Thyroid gland (tissue), 4 donors: ENCODE measurements at regions not wholly inside any gene's neighbourhood (a gene's known extent, or its start where the extent isn't known, plus 50 kb on each side); places are given as distances from the start of the nearest gene placed in this dataset. TPM values are rescaled to one million over a fixed set of nuclear protein-coding genes. Genes with fewer than 3 reads are reported as not detected.

Experiments
- DNase-seq, 2 donors: peaks; one replicate each; pipeline ENCODE4 v3.0.0-alpha.2; 2019
- H3K27ac ChIP-seq, 3 donors: fragments of 200-600 bp; sonication (generic); 1 replicate in 2 of 3; 2 replicates in 1 of 3; pipeline ENCODE4 v1.5.1; 2016 to 2019; ENCODE audit warnings: mild to moderate bottlenecking in 1 of 3, moderate library complexity in 1 of 3
- H3K27me3 ChIP-seq: fragments of 200-600 bp; sonication (generic); one replicate; pipeline ENCODE4 v1.5.1; 2019
- H3K36me3 ChIP-seq, 2 donors: fragments of 200-600 bp; sonication (generic); one replicate each; pipeline ENCODE4 v1.5.1; 2016 to 2019
- H3K4me1 ChIP-seq, 2 donors: fragments of 200-600 bp; sonication (generic); one replicate each; pipeline ENCODE4 v1.5.1; 2017 to 2019
- H3K4me3 ChIP-seq, 3 donors: fragments of 200-600 bp; sonication (generic); replicated peaks in 1 of 3; 1 replicate in 2 of 3; 2 replicates in 1 of 3; pipeline ENCODE4 v1.5.1; 2016; ENCODE audit warnings: mild to moderate bottlenecking in 1 of 3
- H3K9me3 ChIP-seq: fragments of 200-600 bp; sonication (generic); one replicate; pipeline ENCODE4 v1.5.1; 2017
- CTCF ChIP-seq, 6 experiments: fragments of 200-600 bp in 3 of 6; fragments of 450-650 bp in 3 of 6; sonication (generic) in 3 of 6; IDR thresholded peaks; one replicate each; pipeline ENCODE4 v1.5.1; 2016 to 2019; ENCODE audit warnings: antibody characterized with exemption in 6 of 6, mild to moderate bottlenecking in 2 of 6, inconsistent platforms in 1 of 6, moderate library complexity in 1 of 6
- POLR2A ChIP-seq, 2 donors: fragments of 450-650 bp; IDR thresholded peaks; one replicate each; pipeline ENCODE4 v1.6.1; 2017; ENCODE audit warnings: antibody characterized with exemption in 2 of 2, mild to moderate bottlenecking in 2 of 2, moderate library complexity in 1 of 2
- WGBS, 2 donors: methylation state at CpG; one replicate each; pipeline ENCODE4 v1.1.5; 2017; 5-methylcytosine and 5-hydroxymethylcytosine counted together
- intact Hi-C: fragments of 100-400 bp; cut with DNase I; formaldehyde crosslinking; loops from one replicate; pipeline ENCODE4 v1.15.1; 2023
- microRNA-seq: library from miRNA; unstranded; fragments of <30 nt; microRNA quantifications from one replicate; pipeline ENCODE4, GENCODE V29; 2016
- small RNA-seq: library from RNA; depleted of rRNA; stranded (forward); fragments of <200 nt; gene quantifications from one replicate; pipeline ENCODE3, GENCODE V24; 2016

DNA sequence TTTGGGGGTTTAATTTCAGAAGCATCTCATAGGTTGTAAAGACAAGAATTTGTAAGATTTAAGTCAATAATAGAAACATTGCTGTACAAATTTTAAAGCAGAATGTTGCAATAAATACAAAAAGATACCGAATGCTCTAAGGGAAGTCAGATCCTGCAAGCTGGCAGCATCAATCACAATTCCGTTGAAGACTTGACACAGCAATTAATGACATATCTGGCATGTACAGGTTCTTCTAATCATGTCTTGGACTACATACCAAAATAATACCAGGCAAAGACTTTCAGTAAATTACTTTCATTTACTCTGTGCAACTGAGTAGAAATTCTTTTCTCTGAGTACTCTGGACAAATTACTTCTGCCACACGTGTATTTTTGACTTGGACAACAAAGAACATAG lies 54.0 kb upstream of the CDIN1 start:
- Histone ChIP-seq H3K9me3 (no peaks in the 10 kb centered on the region), H3K36me3 (no peaks in the 10 kb centered on the region), H3K27me3 (no peaks in the 10 kb centered on the region), H3K27ac (no peak overlapping the region), H3K4me1 (no peaks in the 10 kb centered on the region), H3K4me3 (no peak overlapping the region)
- TF ChIP-seq CTCF (IDR thresholded peaks at IDR 0.05) (no peak), POLR2A (IDR thresholded peaks at IDR 0.05) (no peak)
- 76 to 90% methylated on average over 3 of the region's 3 CpGs for WGBS, 2 donors
- intact Hi-C loops, result no loop called here
- DNase-seq, result no peak

DNA sequence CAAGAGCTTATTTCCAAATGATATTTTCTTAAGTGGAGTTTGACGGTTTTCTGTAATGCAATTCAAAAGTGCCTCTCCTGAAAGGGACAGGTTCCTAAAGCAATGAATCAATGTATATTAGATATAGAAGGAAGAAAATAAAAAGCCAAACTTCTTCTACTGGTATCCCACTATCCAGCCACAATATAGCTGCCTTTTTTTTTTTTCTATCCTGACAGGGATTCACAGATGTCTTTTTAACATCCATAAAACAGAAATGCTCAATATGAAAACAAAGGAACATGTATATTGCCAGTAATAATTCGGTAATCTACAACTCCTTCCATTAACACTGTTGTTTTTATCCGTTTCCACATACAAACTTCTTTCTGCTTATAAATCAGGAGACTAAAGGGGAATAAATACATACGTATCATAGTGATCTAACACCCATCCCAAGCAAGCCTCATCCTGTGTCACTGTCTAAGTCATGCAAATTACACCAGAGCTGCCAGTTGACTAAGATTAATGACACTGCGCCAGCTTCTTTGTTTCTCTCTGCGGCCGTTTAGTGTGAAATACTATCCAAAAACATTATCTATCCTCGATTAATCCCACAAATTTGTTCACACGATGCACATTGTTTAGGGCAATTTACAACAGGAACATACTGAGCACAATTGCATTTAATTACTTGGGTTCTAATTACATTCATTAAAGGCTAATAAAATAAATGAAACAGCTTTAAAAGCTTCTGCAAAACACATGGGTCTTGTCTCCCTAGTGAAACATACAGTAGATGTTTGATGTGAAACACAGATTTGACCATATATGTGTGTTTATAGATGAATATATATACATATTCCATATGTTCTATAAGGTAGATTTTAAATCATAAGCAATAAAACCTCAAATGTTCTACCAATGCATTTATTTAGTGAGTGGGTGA lies 51.9 kb upstream of the CDIN1 start:
- 70 to 72% methylated on average over 9 of the region's 9 CpGs for WGBS, 2 donors
- Histone ChIP-seq H3K27me3 (no peaks in the 10 kb centered on the region), H3K36me3 (no peaks in the 10 kb centered on the region), H3K4me3 (no peak overlapping the region), H3K9me3 (no peaks in the 10 kb centered on the region), H3K4me1 (no peaks in the 10 kb centered on the region), H3K27ac (no peak overlapping the region)
- TF ChIP-seq CTCF (IDR thresholded peaks at IDR 0.05) (no peak), POLR2A (IDR thresholded peaks at IDR 0.05) (no peak)
- intact Hi-C loops, result no loop called here
- no peak for DNase-seq

DNA sequence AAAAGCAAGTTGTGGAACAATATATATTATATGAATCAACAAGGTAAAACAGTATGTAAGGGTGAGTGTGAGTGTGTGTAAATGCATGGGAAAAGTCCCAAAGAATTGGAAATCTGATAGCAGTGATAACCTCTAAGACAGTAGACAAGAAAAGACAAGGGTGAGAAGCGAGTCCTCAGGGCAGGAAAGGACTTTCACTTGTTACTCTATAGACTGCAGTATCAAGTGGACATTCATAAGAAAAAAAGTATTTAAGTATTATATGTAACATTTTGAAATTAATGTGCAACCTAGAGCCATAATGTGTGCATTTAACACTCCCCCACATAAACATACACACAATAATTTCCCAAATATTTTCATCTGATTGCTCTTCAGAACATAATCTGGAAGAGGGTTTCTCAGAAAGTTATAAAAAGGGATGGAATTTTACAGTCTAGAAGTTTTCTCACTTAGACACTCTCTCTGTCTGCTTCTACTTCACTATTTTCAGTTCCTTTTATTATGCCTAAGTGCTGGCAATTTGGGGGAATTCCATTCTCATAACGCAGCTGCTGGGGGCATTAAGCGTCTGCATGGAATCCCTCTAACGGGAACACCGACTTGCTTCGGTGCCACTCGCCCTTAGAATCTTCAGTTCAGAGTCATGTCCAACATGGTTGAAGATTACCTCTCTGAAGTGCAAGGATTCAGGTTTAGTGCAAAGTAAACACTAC lies 50.0 kb upstream of the CDIN1 start:
- 80 to 85% methylated on average over 7 of the region's 7 CpGs for WGBS, 2 donors
- Histone ChIP-seq H3K27me3 (no peaks in the 10 kb centered on the region), H3K36me3 (no peaks in the 10 kb centered on the region), H3K4me1 (no peaks in the 10 kb centered on the region), H3K9me3 (no peaks in the 10 kb centered on the region), H3K27ac (no peak overlapping the region), H3K4me3 (no peak overlapping the region)
- DNase-seq, result no peak
- intact Hi-C loops, result no loop called here
- TF ChIP-seq CTCF (IDR thresholded peaks at IDR 0.05) (no peak), POLR2A (IDR thresholded peaks at IDR 0.05) (no peak)

Small RNA genes in the stretch of these regions (microRNA-seq; reads per million reads assigned to microRNA genes)
- gene MIR4510, result 1.8 reads per million

Small RNA genes in the stretch of these regions (small RNA-seq; reads per million reads assigned to genes)
- gene AC068867.1 (not detected), gene MIR4510 (not detected)
